GM13976 (cell line): ENCODE measurements at regions not wholly inside any gene's neighbourhood (a gene's known extent, or its start where the extent isn't known, plus 50 kb on each side); places are given as distances from the start of the nearest gene placed in this dataset.

Experiments
- DNase-seq: peaks from one replicate; pipeline ENCODE4 v3.0.0; 2012; ENCODE audit warnings: low spot score
- CTCF ChIP-seq: IDR thresholded peaks from 2 replicates; pipeline ENCODE4 v1.5.1; 2012; ENCODE audit warnings: borderline replicate concordance, mild to moderate bottlenecking; ENCODE audit not compliant: insufficient read depth; ENCODE audit errors: extremely low read depth, missing control alignments, control extremely low read depth
- in situ Hi-C: fragments of 300-500 bp; cut with MboI; formaldehyde crosslinking; loops from one replicate; pipeline ENCODE4 v1.12.0; 2022; ENCODE audit warnings: low sequenced_read_pairs, mixed read lengths, inconsistent platforms; ENCODE audit not compliant: unreplicated experiment

GRCh38 chr4:18529482-18529881, 507.9 kb upstream of the LCORL start:
- TF ChIP-seq CTCF = no peak
- no peak for DNase-seq
- in situ Hi-C loops = no loop called here

- in situ Hi-C loops = no loop called here
- no peak for TF ChIP-seq CTCF
- DNase-seq = no peak
Observed at GRCh38 chr4:18524667-18525066, 503.1 kb upstream of the LCORL start.

- in situ Hi-C loops = no loop called here
- DNase-seq = no peak
- TF ChIP-seq CTCF = no peak
Observed at GRCh38 chr4:18518098-18518497, 496.5 kb upstream of the LCORL start.

- in situ Hi-C loops = no loop called here
- no peak for DNase-seq
- TF ChIP-seq CTCF = no peak
Observed at GRCh38 chr4:18513861-18514260, 492.3 kb upstream of the LCORL start.

- no peak for TF ChIP-seq CTCF
- in situ Hi-C loops = no loop called here
- DNase-seq = no peak
Observed at GRCh38 chr4:18512718-18513117, 491.2 kb upstream of the LCORL start.

DNA sequence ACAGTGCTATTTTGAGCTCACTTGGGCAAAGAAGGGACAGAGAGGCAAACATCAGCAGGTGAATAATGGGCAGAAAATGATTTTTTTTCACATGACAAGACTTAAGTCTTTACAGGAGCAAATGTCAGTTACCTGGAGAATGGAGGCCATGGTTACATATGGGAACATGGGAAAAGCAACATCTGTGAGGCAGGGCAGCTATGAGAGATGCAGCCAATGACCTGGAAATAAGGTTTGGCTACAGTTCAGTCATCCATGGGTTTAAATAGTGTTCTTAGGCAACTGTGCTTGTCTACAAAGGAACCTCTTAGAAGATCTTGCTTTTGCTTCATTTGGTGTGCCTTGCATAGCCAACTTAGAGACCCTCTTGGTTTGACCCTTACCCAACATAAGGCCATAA, 490.2 kb upstream of the LCORL start:
- in situ Hi-C loops = no loop called here
- no peak for TF ChIP-seq CTCF
- no peak for DNase-seq

- TF ChIP-seq CTCF = no peak
- in situ Hi-C loops = no loop called here
- DNase-seq = no peak
Observed at GRCh38 chr4:18508786-18509185, 487.2 kb upstream of the LCORL start.
